A673 (cell line): ENCODE measurements at regions not wholly inside any gene's neighbourhood (a gene's known extent, or its start where the extent isn't known, plus 50 kb on each side); places are given as distances from the start of the nearest gene placed in this dataset.
A peak's percentile ranks its signal among the peaks of the same experiment; 100 is the strongest.

Experiments
- EZH2 ChIP-seq: fragments of 200-600 bp; sonication (generic); IDR thresholded peaks from 2 replicates; pipeline ENCODE4 v1.6.1; 2017; ENCODE audit warnings: borderline replicate concordance, low read depth, mild to moderate bottlenecking, mixed read lengths, antibody characterized with exemption, low read length; ENCODE audit not compliant: poor library complexity, severe bottlenecking
- TF ChIP-seq, protein P1 (sequence below): fragments of 300-800, 200-600 bp; sonication (generic); conservative IDR thresholded peaks from 2 replicates; pipeline ENCODE4 v1.5.1; 2017; ENCODE audit warnings: low read depth, mild to moderate bottlenecking, antibody characterized with exemption, low read length, moderate library complexity, mixed read lengths

DNA sequence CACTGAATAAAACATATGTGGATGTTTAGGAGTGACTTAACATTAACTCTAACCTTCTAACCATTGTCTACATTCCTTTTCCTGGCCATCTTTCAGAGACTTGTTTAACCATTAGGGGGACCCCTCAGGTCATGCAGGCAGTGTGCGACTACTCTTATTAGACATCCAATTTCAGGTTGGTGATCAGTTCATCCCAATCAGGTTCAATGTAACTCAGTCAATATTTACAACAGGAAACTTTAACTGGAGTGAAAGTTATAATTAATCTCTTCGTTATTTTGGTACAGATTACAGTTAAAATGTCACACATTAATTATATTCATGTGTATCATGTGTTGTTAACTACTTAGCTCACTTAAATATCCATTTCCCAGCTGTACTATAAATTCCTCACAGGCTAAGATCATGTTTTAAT lies 68.8 kb upstream of the RGS1 start:
- TF ChIP-seq EZH2 = no peak
- TF ChIP-seq, protein P1, sequence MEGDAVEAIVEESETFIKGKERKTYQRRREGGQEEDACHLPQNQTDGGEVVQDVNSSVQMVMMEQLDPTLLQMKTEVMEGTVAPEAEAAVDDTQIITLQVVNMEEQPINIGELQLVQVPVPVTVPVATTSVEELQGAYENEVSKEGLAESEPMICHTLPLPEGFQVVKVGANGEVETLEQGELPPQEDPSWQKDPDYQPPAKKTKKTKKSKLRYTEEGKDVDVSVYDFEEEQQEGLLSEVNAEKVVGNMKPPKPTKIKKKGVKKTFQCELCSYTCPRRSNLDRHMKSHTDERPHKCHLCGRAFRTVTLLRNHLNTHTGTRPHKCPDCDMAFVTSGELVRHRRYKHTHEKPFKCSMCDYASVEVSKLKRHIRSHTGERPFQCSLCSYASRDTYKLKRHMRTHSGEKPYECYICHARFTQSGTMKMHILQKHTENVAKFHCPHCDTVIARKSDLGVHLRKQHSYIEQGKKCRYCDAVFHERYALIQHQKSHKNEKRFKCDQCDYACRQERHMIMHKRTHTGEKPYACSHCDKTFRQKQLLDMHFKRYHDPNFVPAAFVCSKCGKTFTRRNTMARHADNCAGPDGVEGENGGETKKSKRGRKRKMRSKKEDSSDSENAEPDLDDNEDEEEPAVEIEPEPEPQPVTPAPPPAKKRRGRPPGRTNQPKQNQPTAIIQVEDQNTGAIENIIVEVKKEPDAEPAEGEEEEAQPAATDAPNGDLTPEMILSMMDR = peak; percentile 60
